A673 (cell line): ENCODE measurements at regions not wholly inside any gene's neighbourhood (a gene's known extent, or its start where the extent isn't known, plus 50 kb on each side); places are given as distances from the start of the nearest gene placed in this dataset.
A peak's percentile ranks its signal among the peaks of the same experiment; 100 is the strongest.

ENCODE experiments used
- BruUV-seq: library from RNA; stranded (reverse); fragments of 400-500 nt; replicated peaks from 2 replicates; lab custom pipeline; 2021; lab: Mats Ljungman, UMichigan
- CTCF ChIA-PET: fragments of 300-600 bp; sonication (Branson Sonifier 250); formaldehyde crosslinking; loops from one replicate; lab custom pipeline; 2022; ENCODE audit warnings: antibody characterized with exemption; lab: Charles Lee
- POLR2A ChIA-PET: fragments of 300-600 bp; sonication (Branson Sonifier 250); formaldehyde crosslinking; loops from one replicate; lab custom pipeline; 2022; ENCODE audit warnings: antibody characterized with exemption; ENCODE audit not compliant: low non-redundant PET; lab: Charles Lee
- DNase-seq: peaks from one replicate; pipeline ENCODE4 v3.0.0-alpha.2; 2015; ENCODE audit warnings: low spot score
- H3K27ac ChIP-seq: fragments of 200-600 bp; sonication (generic); 2 replicates; pipeline ENCODE4 v1.5.1; 2016; ENCODE audit warnings: mixed run types, low read depth, mild to moderate bottlenecking, mixed read lengths, antibody characterized with exemption, low read length; ENCODE audit not compliant: poor library complexity, severe bottlenecking
- H3K27me3 ChIP-seq: fragments of 200-600 bp; sonication (generic); replicated peaks from 2 replicates; pipeline ENCODE4 v1.6.1; 2017; ENCODE audit warnings: mixed run types, low read depth, mild to moderate bottlenecking, mixed read lengths, antibody characterized with exemption, low read length; ENCODE audit not compliant: insufficient read depth, poor library complexity
- H3K36me3 ChIP-seq: fragments of 200-600 bp; sonication (generic); 2 replicates; pipeline ENCODE4 v1.6.1; 2016; ENCODE audit warnings: mixed run types, mild to moderate bottlenecking, mixed read lengths, antibody characterized with exemption, low read length; ENCODE audit not compliant: insufficient read depth, poor library complexity, severe bottlenecking
- H3K4me1 ChIP-seq: fragments of 200-600 bp; sonication (generic); 2 replicates; pipeline ENCODE4 v1.6.1; 2017; ENCODE audit warnings: mixed run types, mild to moderate bottlenecking, mixed read lengths, antibody characterized with exemption, low read length; ENCODE audit not compliant: insufficient read depth, poor library complexity, severe bottlenecking
- H3K4me3 ChIP-seq: fragments of 200-600 bp; sonication (generic); 2 replicates; pipeline ENCODE4 v1.5.1; 2016; ENCODE audit warnings: low read depth, mixed run types, mild to moderate bottlenecking, mixed read lengths, low read length; ENCODE audit not compliant: poor library complexity, severe bottlenecking
- H3K9me3 ChIP-seq: fragments of 200-600 bp; sonication (generic); 2 replicates; pipeline ENCODE4 v1.6.1; 2016; ENCODE audit warnings: mixed run types, low read depth, mild to moderate bottlenecking, mixed read lengths, antibody characterized with exemption, low read length; ENCODE audit not compliant: poor library complexity, severe bottlenecking
- EZH2 ChIP-seq: fragments of 200-600 bp; sonication (generic); IDR thresholded peaks from 2 replicates; pipeline ENCODE4 v1.6.1; 2017; ENCODE audit warnings: borderline replicate concordance, low read depth, mild to moderate bottlenecking, mixed read lengths, antibody characterized with exemption, low read length; ENCODE audit not compliant: poor library complexity, severe bottlenecking
- intact Hi-C: fragments of 100-400 bp; cut with micrococcal nuclease; formaldehyde crosslinking; loops from one replicate; pipeline ENCODE4 v1.10.0; 2022; ENCODE audit not compliant: unreplicated experiment
- TF ChIP-seq, protein P1 (sequence below): fragments of 300-800, 200-600 bp; sonication (generic); conservative IDR thresholded peaks from 2 replicates; pipeline ENCODE4 v1.5.1; 2017; ENCODE audit warnings: low read depth, mild to moderate bottlenecking, antibody characterized with exemption, low read length, moderate library complexity, mixed read lengths

DNA sequence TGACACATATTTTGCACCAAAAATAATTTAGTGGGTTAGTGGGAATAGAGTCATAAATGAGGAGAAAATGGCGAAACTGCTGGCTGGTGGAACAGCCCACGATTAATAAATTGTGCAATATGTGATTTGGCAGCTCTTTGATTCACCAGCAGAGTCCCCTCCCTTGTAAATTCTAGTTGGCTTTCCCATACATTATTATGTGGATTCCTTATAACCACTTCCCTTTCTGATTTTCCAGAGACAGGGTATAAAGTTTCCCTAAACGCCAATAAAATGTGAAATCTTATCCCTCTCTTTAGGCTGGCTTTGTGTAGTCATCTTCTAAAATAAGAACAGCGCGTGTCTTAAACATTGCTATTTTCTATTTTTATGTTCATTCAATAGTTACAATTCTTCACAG lies 149.4 kb upstream of the FERD3L start:
- ChIA-PET CTCF (no interaction called here), POLR2A (no interaction called here)
- Histone ChIP-seq H3K27ac (no peak overlapping the region), H3K9me3 (no peaks in the 10 kb centered on the region), H3K4me3 (no peak overlapping the region), H3K36me3 (no peaks in the 10 kb centered on the region), H3K27me3 (no peaks in the 10 kb centered on the region), H3K4me1 (no peaks in the 10 kb centered on the region)
- TF ChIP-seq, protein P1, sequence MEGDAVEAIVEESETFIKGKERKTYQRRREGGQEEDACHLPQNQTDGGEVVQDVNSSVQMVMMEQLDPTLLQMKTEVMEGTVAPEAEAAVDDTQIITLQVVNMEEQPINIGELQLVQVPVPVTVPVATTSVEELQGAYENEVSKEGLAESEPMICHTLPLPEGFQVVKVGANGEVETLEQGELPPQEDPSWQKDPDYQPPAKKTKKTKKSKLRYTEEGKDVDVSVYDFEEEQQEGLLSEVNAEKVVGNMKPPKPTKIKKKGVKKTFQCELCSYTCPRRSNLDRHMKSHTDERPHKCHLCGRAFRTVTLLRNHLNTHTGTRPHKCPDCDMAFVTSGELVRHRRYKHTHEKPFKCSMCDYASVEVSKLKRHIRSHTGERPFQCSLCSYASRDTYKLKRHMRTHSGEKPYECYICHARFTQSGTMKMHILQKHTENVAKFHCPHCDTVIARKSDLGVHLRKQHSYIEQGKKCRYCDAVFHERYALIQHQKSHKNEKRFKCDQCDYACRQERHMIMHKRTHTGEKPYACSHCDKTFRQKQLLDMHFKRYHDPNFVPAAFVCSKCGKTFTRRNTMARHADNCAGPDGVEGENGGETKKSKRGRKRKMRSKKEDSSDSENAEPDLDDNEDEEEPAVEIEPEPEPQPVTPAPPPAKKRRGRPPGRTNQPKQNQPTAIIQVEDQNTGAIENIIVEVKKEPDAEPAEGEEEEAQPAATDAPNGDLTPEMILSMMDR = no peak
- TF ChIP-seq EZH2 = no peak
- DNase-seq = peak; percentile 3
- intact Hi-C loops = no loop called here
- no TSS peak for BruUV-seq

DNA sequence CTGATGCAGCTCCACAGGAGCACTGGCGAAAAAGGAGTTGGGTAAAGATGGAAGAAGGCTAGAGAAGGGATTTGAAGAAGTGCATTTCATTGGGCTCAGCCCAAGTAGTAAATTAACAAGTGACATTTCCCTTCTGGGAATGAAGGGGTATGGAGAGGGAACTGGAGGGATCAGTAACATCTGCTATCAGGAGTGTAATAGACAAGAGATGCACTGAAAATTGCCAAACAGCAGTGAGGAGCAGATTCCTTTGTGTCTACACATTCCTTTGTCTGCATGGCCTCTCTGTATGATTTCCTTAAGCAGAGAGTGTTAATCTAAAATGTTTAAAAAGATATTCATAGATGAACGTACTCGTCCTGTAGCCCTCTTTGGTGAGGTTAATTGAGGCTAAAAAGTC lies 148.2 kb upstream of the FERD3L start:
- no peaks in the 10 kb centered on the region for H3K9me3 ChIP-seq
- ChIA-PET CTCF (no interaction called here), POLR2A (no interaction called here)
- no TSS peak for BruUV-seq
- no peak overlapping the region for H3K4me3 ChIP-seq
- H3K27ac ChIP-seq = no peak overlapping the region
- intact Hi-C loops = no loop called here
- DNase-seq = no peak
- TF ChIP-seq, protein P1 = no peak
- TF ChIP-seq EZH2 = no peak
- no peaks in the 10 kb centered on the region for H3K4me1 ChIP-seq
- no peaks in the 10 kb centered on the region for H3K27me3 ChIP-seq
- no peaks in the 10 kb centered on the region for H3K36me3 ChIP-seq

GRCh38 chr7:19290968-19291367 lies 145.7 kb upstream of the FERD3L start:
- CTCF ChIA-PET = no interaction called here

More at GRCh38 chr7:19290968-19291367, 145.7 kb upstream of the FERD3L start:
- H3K27me3 ChIP-seq = no peaks in the 10 kb centered on the region
- no peak overlapping the region for H3K27ac ChIP-seq
- intact Hi-C loops = no loop called here
- no peaks in the 10 kb centered on the region for H3K4me1 ChIP-seq
- no peaks in the 10 kb centered on the region for H3K9me3 ChIP-seq
- no peaks in the 10 kb centered on the region for H3K36me3 ChIP-seq
- H3K4me3 ChIP-seq = no peak overlapping the region
- no TSS peak for BruUV-seq
- POLR2A ChIA-PET = no interaction called here
- TF ChIP-seq, protein P1 = no peak
- no peak for TF ChIP-seq EZH2
- DNase-seq = peak; percentile 11
